A549 (cell line): ENCODE measurements at regions not wholly inside any gene's neighbourhood (a gene's known extent, or its start where the extent isn't known, plus 50 kb on each side); places are given as distances from the start of the nearest gene placed in this dataset.
A peak's percentile ranks its signal among the peaks of the same experiment; 100 is the strongest.

Experiments
- ATAC-seq, 2 experiments: fragments of 200-7000 bp in 1 of 2; fragments of >200 bp in 1 of 2; cut with Nextera tagmentation in 1 of 2; cut with Tn5 transposase in 1 of 2; 3 replicates each; pipeline versions ENCODE4 v1.8.0 to v1.9.1; 2018 to 2020; ENCODE audit warnings: mild to moderate bottlenecking in 1 of 2, moderate library complexity in 1 of 2
- CTCF ChIA-PET: fragments of 300-600 bp; sonication (Branson Sonifier 250); formaldehyde crosslinking; extraction: SDS; loops from one replicate; lab custom pipeline; 2021; ENCODE audit warnings: antibody characterized with exemption, inconsistent platforms; lab: Yijun Ruan, JAX
- POLR2A ChIA-PET: fragments of 350-600 bp; formaldehyde crosslinking; extraction: SDS; loops from one replicate; lab custom pipeline; 2021; ENCODE audit warnings: antibody characterized with exemption, inconsistent platforms; lab: Yijun Ruan, JAX
- DNase-seq, 2 experiments: peaks; one replicate each; pipeline versions ENCODE4 v3.0.0 to v3.0.0-alpha.2; 2011 to 2016; ENCODE audit warnings: low read depth in 1 of 2, low spot score in 1 of 2
- FAIRE-seq: peaks from 2 replicates; lab custom pipeline; 2011; peaks lifted over from hg19 to GRCh38; lab: Jason Lieb, UNC
- H3K27ac ChIP-seq, 2 experiments: fragments of >200 bp; sonication (Bioruptor Twin); formaldehyde crosslinking; 3 replicates each; pipeline ENCODE4 v1.5.1; 2016 to 2017
- H3K4me1 ChIP-seq: fragments of >200 bp; sonication (Bioruptor Twin); formaldehyde crosslinking; 3 replicates; pipeline ENCODE4 v1.6.1; 2016
- H3K4me2 ChIP-seq: fragments of >200 bp; sonication (Bioruptor Twin); formaldehyde crosslinking; 3 replicates; pipeline ENCODE4 v1.6.1; 2016
- H3K4me3 ChIP-seq: fragments of >200 bp; sonication (Bioruptor Twin); formaldehyde crosslinking; 3 replicates; pipeline ENCODE4 v1.5.1; 2016
- H3K9me3 ChIP-seq: fragments of >200 bp; sonication (Bioruptor Twin); formaldehyde crosslinking; 3 replicates; pipeline ENCODE4 v1.6.1; 2016
- CEBPB ChIP-seq, 2 experiments: fragments of >200 bp in 1 of 2; sonication (Bioruptor Twin) in 1 of 2; formaldehyde crosslinking in 1 of 2; IDR thresholded peaks; 2 replicates each; pipeline ENCODE4 v1.6.1; 2012 to 2016
- CHD2 ChIP-seq: fragments of 150-350 bp; IDR thresholded peaks from 2 replicates; pipeline ENCODE4 v1.6.1; 2014; ENCODE audit warnings: low read length; ENCODE audit not compliant: partially characterized antibody
- EHMT2 ChIP-seq: fragments of 200-600 bp; sonication (generic); IDR thresholded peaks from 2 replicates; pipeline ENCODE4 v1.6.1; 2016; ENCODE audit warnings: antibody characterized with exemption, low read depth, mild to moderate bottlenecking, moderate library complexity
- EP300 ChIP-seq, 2 experiments: fragments of >200 bp; sonication (Bioruptor Twin); formaldehyde crosslinking; IDR thresholded peaks; 2 replicates in 1 of 2; 3 replicates in 1 of 2; pipeline ENCODE4 v1.6.1; 2016 to 2017
- FOSL2 ChIP-seq, 2 experiments: fragments of 450-650 bp in 1 of 2; fragments of >200 bp in 1 of 2; sonication (Bioruptor Twin) in 1 of 2; formaldehyde crosslinking; IDR thresholded peaks; 2 replicates each; pipeline versions ENCODE4 v1.5.0 to v1.6.1; 2016 to 2020; ENCODE audit warnings: mild to moderate bottlenecking in 1 of 2, moderate library complexity in 1 of 2
- GATA3 ChIP-seq: IDR thresholded peaks from 2 replicates; pipeline ENCODE4 v1.6.1; 2012; ENCODE audit warnings: borderline replicate concordance
- HEYL ChIP-seq: fragments of 250-450 bp; sonication (Bioruptor Pico); IDR thresholded peaks from 2 replicates; pipeline ENCODE4 v1.8.0; 2021; ENCODE audit warnings: mild to moderate bottlenecking, moderate library complexity
- JUN ChIP-seq, 2 experiments: fragments of >200 bp; sonication (Bioruptor Twin); formaldehyde crosslinking; IDR thresholded peaks; 2 replicates in 1 of 2; 3 replicates in 1 of 2; pipeline ENCODE4 v1.6.1; 2016 to 2017
- JUNB ChIP-seq: fragments of >200 bp; sonication (Bioruptor Twin); formaldehyde crosslinking; IDR thresholded peaks from 2 replicates; pipeline ENCODE4 v1.6.1; 2016
- KDM1A ChIP-seq: fragments of 200-600 bp; sonication (generic); IDR thresholded peaks from 2 replicates; pipeline ENCODE4 v1.6.1; 2016; ENCODE audit warnings: low read depth, mild to moderate bottlenecking
- KDM5A ChIP-seq: fragments of 200-600 bp; sonication (generic); IDR thresholded peaks from 2 replicates; pipeline ENCODE4 v1.6.1; 2016; ENCODE audit warnings: antibody characterized with exemption, mild to moderate bottlenecking
- MAFK ChIP-seq: fragments of 450-650 bp; IDR thresholded peaks from 2 replicates; pipeline ENCODE4 v1.6.1; 2014; ENCODE audit not compliant: partially characterized antibody
- NFE2L2 ChIP-seq: fragments of 150-350 bp; conservative IDR thresholded peaks from 2 replicates; pipeline ENCODE4 v1.6.1; 2014; ENCODE audit warnings: low read length
- NR3C1 ChIP-seq: fragments of >200 bp; sonication (Bioruptor Twin); formaldehyde crosslinking; IDR thresholded peaks from 3 replicates; pipeline ENCODE4 v1.6.1; 2017
- RAD21 ChIP-seq, 2 experiments: fragments of >200 bp in 1 of 2; sonication (Bioruptor Twin) in 1 of 2; formaldehyde crosslinking in 1 of 2; IDR thresholded peaks in 1 of 2; conservative IDR thresholded peaks in 1 of 2; 2 replicates in 1 of 2; 3 replicates in 1 of 2; pipeline ENCODE4 v1.6.1; 2012 to 2018; ENCODE audit warnings: inconsistent platforms in 1 of 2
- TP53 ChIP-seq: fragments of 250-450 bp; sonication (Bioruptor Pico); IDR thresholded peaks from 2 replicates; pipeline ENCODE4 v1.5.0; 2021; ENCODE audit warnings: mild to moderate bottlenecking, moderate library complexity
- ZC3H11A ChIP-seq: fragments of 450-650 bp; IDR thresholded peaks from 2 replicates; pipeline ENCODE4 v1.6.1; 2014; ENCODE audit warnings: antibody characterized with exemption, mild to moderate bottlenecking
- ZFP36 ChIP-seq: fragments of 450-650 bp; IDR thresholded peaks from 2 replicates; pipeline ENCODE4 v1.6.1; 2014; ENCODE audit warnings: borderline replicate concordance; ENCODE audit not compliant: partially characterized antibody
- WGBS: methylation state at CpG from one replicate; pipeline ENCODE4 v1.1.6; 2017; ENCODE audit errors: missing lambda C conversion rate; 5-methylcytosine and 5-hydroxymethylcytosine counted together
- TF ChIP-seq, protein P1 (sequence below): IDR thresholded peaks from 2 replicates; pipeline ENCODE4 v1.6.1; 2012
- TF ChIP-seq, protein P2 (sequence below): fragments of 200-600 bp; sonication (generic); IDR thresholded peaks from 2 replicates; pipeline ENCODE4 v1.6.1; 2016; ENCODE audit warnings: antibody characterized with exemption, mild to moderate bottlenecking, moderate library complexity
- TF ChIP-seq, protein P3 (sequence below): IDR thresholded peaks from 2 replicates; pipeline ENCODE4 v1.6.1; 2012; ENCODE audit warnings: low read depth, borderline replicate concordance
- TF ChIP-seq, protein P4 (sequence below): fragments of 150-350 bp; IDR thresholded peaks from 2 replicates; pipeline ENCODE4 v1.6.1; 2014; ENCODE audit warnings: low read depth, mild to moderate bottlenecking, low read length
- TF ChIP-seq, protein P5 (sequence below): fragments of 450-650 bp; IDR thresholded peaks from 2 replicates; pipeline ENCODE4 v1.6.1; 2014; ENCODE audit warnings: antibody characterized with exemption

DNA sequence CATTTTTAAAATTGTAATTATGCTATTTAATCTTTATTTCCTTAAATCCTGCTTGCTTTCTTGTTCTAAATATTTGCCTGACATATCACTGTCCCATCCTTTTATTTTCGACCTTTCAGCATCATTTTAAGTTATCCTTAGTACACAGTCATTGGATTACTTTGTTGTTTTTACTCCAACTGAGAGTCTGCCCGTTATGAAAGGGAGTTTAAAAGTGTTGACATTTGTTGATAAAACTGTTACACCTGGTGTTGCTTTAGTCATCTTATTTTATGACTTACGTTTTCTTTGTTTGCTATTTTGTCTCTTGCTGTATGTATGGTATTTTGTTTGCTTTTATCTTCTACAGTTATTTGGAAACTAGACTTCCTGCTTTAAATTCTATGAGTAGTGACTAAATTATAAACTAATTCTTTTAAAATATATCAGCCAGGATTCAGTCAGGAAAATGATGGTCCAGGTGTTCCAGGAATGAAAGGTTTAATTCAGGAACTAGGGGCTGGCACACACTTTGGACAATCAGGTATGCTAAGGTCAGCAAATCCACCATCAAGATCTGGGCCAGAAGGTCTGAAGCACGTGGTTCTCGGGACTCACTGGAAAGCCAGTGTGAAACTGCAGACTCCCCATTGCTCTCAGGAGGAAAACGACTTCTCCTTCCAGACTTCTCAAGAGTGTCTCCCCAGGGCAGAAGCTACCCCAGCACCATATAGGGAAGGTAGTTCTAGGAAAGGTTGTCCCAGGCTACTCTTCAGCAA lies 86.0 kb downstream of the RASSF10 start:
- FAIRE-seq, result peak; percentile 43
- Histone ChIP-seq H3K4me3 (no peak overlapping the region), H3K4me2 (peak overlapping the region; percentile 23), H3K9me3 (no peaks in the 10 kb centered on the region), H3K27ac (peak overlapping the region; percentile 45 to 77; a peak in 5 of 6 replicates), H3K4me1 (peaks cover 36% of the 10 kb centered on the region)
- no peak for ATAC-seq
- 16% methylated on average over 6 of the region's 6 CpGs for WGBS
- ChIA-PET CTCF (no interaction called here), POLR2A (no interaction called here)
- no peak for TF ChIP-seq RAD21 (conservative IDR thresholded peaks at IDR 0.05 in 1 of 2, IDR thresholded peaks at IDR 0.05 in 1 of 2)
- 0 out of 4 replicates have a peak, but pooled peaks of 1 of the 2 experiments have one; percentile 3 for TF ChIP-seq CEBPB (IDR thresholded peaks at IDR 0.05)
- TF ChIP-seq KDM1A, result no peak
- TF ChIP-seq, protein P1, sequence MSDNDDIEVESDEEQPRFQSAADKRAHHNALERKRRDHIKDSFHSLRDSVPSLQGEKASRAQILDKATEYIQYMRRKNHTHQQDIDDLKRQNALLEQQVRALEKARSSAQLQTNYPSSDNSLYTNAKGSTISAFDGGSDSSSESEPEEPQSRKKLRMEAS, result peak; percentile 78
- TF ChIP-seq FOSL2 (IDR thresholded peaks at IDR 0.05), result no peak
- TF ChIP-seq FOSL2 (CRISPR knock-in tag; IDR thresholded peaks at IDR 0.05), result peak; percentile 40; the same call in 1 of the 2 replicates
- peak; percentile 67 for TF ChIP-seq MAFK
- TF ChIP-seq GATA3, result peak; percentile 87
- TF ChIP-seq CHD2, result no peak
- peak; percentile 28 to 35; a peak in 1 of 5 replicates for TF ChIP-seq EP300 (IDR thresholded peaks at IDR 0.05)
- TF ChIP-seq, protein P2, sequence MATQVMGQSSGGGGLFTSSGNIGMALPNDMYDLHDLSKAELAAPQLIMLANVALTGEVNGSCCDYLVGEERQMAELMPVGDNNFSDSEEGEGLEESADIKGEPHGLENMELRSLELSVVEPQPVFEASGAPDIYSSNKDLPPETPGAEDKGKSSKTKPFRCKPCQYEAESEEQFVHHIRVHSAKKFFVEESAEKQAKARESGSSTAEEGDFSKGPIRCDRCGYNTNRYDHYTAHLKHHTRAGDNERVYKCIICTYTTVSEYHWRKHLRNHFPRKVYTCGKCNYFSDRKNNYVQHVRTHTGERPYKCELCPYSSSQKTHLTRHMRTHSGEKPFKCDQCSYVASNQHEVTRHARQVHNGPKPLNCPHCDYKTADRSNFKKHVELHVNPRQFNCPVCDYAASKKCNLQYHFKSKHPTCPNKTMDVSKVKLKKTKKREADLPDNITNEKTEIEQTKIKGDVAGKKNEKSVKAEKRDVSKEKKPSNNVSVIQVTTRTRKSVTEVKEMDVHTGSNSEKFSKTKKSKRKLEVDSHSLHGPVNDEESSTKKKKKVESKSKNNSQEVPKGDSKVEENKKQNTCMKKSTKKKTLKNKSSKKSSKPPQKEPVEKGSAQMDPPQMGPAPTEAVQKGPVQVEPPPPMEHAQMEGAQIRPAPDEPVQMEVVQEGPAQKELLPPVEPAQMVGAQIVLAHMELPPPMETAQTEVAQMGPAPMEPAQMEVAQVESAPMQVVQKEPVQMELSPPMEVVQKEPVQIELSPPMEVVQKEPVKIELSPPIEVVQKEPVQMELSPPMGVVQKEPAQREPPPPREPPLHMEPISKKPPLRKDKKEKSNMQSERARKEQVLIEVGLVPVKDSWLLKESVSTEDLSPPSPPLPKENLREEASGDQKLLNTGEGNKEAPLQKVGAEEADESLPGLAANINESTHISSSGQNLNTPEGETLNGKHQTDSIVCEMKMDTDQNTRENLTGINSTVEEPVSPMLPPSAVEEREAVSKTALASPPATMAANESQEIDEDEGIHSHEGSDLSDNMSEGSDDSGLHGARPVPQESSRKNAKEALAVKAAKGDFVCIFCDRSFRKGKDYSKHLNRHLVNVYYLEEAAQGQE, result no peak
- no peak for TF ChIP-seq ZC3H11A
- peak; percentile 53 for TF ChIP-seq JUNB
- TF ChIP-seq, protein P3, sequence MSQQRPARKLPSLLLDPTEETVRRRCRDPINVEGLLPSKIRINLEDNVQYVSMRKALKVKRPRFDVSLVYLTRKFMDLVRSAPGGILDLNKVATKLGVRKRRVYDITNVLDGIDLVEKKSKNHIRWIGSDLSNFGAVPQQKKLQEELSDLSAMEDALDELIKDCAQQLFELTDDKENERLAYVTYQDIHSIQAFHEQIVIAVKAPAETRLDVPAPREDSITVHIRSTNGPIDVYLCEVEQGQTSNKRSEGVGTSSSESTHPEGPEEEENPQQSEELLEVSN, result peak; percentile 33; the same call in 1 of the 2 replicates
- peak in 1 of 2 experiments; percentile 63 for DNase-seq

DNA sequence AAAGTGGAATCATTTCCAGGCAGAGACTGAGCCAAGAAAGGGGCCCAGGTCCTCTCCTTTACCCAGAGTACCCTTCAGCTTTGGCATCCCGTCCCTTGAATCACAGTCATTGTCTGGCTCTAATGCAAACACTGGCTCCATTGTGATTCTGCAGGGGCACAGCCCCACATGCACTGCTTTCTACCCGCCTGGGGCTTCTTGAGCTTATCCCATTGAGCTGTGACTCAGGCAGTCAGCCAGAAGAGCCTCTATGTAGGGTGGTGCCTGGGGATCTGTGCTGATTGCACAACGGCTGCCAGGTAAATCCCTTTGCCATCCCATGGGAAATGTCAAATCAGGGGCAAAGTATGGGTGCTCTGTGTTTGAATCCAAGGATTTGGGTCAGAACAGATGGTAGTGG lies 88.9 kb downstream of the RASSF10 start:
- ChIA-PET CTCF (interaction anchor here (1.5 kb wide), 1 partner anchor 134 kb away, joined by 4 read pairs; no protein-coding TSS in a partner anchor), POLR2A (no interaction called here)
- peak overlapping the region; percentile 35 to 56; a peak in 4 of 6 replicates for H3K27ac ChIP-seq
- 24% methylated on average over 2 of the region's 3 CpGs for WGBS
- DNase-seq (peak in 1 of 2 experiments; percentile 65), FAIRE-seq (peak; percentile 43), ATAC-seq (peak; percentile 71 to 82; a peak in 5 of 6 replicates)
- no peak overlapping the region for H3K4me3 ChIP-seq
- no peaks in the 10 kb centered on the region for H3K9me3 ChIP-seq
- peak overlapping the region; percentile 6; the same call in 2 of the 3 replicates for H3K4me2 ChIP-seq
- H3K4me1 ChIP-seq, result peaks cover 30% of the 10 kb centered on the region
- TF ChIP-seq, protein P4, sequence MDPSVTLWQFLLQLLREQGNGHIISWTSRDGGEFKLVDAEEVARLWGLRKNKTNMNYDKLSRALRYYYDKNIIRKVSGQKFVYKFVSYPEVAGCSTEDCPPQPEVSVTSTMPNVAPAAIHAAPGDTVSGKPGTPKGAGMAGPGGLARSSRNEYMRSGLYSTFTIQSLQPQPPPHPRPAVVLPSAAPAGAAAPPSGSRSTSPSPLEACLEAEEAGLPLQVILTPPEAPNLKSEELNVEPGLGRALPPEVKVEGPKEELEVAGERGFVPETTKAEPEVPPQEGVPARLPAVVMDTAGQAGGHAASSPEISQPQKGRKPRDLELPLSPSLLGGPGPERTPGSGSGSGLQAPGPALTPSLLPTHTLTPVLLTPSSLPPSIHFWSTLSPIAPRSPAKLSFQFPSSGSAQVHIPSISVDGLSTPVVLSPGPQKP, result no peak
- TF ChIP-seq, protein P1, result no peak
- TF ChIP-seq CEBPB (IDR thresholded peaks at IDR 0.05) (peak; percentile 57 to 85; a peak in 3 of 4 replicates), EHMT2 (no peak), NR3C1 (no peak), TP53 (CRISPR knock-in tag) (no peak), NFE2L2 (no peak), ZFP36 (no peak), GATA3 (0 out of 2 replicates have a peak, but pooled peaks have one; percentile 13), KDM5A (no peak), JUN (IDR thresholded peaks at IDR 0.05) (no peak), HEYL (CRISPR knock-in tag) (no peak)
- TF ChIP-seq, protein P5, sequence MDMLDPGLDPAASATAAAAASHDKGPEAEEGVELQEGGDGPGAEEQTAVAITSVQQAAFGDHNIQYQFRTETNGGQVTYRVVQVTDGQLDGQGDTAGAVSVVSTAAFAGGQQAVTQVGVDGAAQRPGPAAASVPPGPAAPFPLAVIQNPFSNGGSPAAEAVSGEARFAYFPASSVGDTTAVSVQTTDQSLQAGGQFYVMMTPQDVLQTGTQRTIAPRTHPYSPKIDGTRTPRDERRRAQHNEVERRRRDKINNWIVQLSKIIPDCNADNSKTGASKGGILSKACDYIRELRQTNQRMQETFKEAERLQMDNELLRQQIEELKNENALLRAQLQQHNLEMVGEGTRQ, result no peak
- TF ChIP-seq, protein P2, result no peak
